ENCODE measurements at regions not wholly inside any gene's neighbourhood (a gene's known extent, or its start where the extent isn't known, plus 50 kb on each side); places are given as distances from the start of the nearest gene placed in this dataset.
"Not testable (repeated sequence)": the region's sequence is repeated elsewhere in the genome, so short reads cannot be mapped to it uniquely, and the experiment has no call there.

DNA sequence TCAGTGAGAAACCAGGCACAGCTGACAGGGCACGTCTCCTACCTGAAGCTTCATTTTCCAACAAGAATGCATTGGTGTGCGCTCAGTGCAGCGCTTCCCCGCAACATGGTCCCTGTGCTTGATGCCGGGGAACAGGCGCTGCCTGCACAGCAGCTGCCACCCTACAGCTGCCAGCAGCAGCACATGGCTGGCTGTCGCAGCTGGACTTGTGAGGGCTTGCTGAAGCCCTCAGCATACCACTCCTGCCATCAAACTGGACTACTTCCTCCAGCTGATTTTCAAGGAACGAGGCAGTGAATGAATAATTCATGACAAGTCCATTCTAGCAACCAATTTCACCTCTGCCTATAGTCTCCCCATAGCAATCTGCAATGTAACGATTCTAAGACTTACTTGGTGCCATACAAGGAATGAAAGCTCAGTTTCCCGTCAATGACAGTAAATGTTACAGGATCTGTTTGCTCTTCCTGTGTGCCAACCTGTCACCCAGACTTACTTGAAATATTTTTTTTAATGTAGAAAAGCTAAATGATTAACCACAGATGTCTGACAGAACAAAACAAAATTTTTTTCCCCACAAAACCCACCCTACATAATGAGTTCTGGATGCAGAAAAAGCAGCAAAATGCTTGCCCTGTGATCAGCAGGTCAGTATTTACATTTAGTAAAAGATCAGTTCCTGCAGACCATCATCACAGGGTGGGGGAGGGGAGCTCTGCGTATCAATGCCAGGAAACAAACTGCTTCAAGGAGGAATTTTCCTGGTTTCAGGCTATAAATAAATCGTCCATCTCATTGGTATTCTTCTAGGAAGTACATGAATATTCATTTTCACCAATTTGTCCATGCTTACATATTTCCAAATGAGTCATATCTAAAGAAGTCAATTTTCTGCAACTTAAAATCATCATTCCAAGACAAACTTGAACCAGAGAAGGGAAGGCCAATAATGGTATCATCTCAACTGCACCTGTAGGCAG lies 140.6 kb downstream of the ALOX5 start:
- DNase-seq = no peak

DNA sequence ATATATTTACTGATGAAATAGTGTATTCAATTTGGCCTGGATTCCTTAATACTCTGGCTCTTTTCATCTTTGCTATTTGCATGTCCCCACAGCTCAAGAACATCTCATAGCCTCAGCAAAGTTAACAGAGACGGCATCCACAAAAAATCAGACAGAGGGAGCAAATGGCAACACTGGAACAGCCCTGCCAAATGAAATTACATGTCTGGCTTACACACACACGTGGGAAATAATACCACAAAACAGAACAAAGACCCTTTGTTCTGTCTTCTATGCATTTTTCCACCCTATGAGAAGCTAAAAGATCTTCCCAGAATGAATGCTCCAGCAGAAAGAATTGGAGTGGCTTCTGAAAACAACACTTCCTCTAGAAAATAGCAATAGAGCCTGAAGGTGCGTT lies 139.5 kb downstream of the ALOX5 start:
- no peak for DNase-seq

- not testable (repeated sequence) for DNase-seq
Observed at GRCh38 chr10:45511926-45512325, 137.9 kb downstream of the ALOX5 start.

GRCh38 chr10:45509491-45509890 lies 135.5 kb downstream of the ALOX5 start:
- DNase-seq = no peak

- no peak for DNase-seq
Observed at GRCh38 chr10:45505311-45505710, 131.3 kb downstream of the ALOX5 start.

GRCh38 chr10:45502458-45502857 lies 128.4 kb downstream of the ALOX5 start:
- no peak for DNase-seq

DNA sequence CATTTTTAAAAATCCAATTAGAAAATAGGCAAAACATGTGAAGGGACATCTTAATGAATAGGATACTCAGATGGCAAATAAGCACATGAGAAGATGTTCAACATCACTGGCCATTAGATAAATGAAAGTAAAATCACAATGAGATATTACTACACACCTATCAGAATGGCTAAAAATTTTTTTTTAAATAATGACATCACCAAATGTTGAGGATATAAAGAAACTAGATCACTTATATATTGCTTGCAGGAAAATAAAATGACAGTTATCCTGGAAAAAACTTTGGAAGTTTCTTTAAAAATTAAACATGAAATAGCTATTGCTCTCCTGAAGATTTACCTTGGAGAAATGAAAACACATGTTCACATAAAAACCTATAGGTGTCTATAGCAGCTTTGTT lies 127.8 kb downstream of the ALOX5 start:
- no peak for DNase-seq

- no peak for DNase-seq
Observed at GRCh38 chr10:45500798-45501197, 126.8 kb downstream of the ALOX5 start.

- no peak for DNase-seq
Observed at GRCh38 chr10:45500304-45500703, 126.3 kb downstream of the ALOX5 start.

- DNase-seq = no peak
Observed at GRCh38 chr10:45495438-45496152, 121.6 kb downstream of the ALOX5 start.
